ENCODE measurements at regions not wholly inside any gene's neighbourhood (a gene's known extent, or its start where the extent isn't known, plus 50 kb on each side); places are given as distances from the start of the nearest gene placed in this dataset.

DNA sequence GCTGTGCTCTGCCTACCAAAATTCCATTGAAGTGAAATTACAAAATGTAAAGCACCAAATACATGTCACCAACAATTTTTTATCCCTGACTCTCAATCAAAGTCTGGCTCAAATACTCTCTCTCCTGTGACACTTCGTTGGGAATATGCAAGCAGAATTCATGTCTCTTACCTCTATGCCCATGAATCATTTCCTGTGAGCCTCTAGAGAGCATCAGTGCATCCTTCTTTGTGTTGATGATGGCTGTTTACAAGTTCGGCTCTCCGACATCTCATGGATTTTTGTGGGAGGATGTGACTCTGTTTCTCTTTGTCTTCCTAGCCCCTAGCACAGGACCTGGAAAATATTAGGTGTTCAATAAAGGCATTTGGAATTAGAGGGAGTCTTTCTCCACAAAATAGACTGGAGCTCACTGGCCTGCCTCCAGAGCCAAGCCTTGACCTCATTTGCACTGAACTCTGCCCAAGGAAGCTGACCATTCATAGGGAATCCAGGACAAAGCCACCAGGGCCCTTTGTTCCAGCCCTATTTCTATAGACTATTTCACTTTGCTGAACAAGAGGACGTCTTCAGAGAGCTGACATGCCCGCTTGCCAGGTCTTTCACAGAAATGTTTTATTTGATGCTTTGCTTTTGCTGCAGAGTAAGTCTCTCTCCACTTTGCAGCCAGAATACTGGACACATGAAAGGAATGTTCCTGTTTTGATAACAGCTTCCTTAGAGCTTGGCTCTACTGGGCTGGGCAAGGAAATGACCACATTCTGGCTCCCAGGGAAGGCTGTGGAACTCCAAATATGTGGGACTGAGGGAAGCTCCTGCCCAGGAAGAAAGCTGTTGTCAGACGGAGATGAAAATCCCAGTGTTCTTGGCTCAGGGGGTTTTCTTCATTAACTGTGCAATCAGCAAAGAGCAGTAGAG lies 194.5 kb upstream of the CDYL start:
- TF ChIP-seq, protein P1, sequence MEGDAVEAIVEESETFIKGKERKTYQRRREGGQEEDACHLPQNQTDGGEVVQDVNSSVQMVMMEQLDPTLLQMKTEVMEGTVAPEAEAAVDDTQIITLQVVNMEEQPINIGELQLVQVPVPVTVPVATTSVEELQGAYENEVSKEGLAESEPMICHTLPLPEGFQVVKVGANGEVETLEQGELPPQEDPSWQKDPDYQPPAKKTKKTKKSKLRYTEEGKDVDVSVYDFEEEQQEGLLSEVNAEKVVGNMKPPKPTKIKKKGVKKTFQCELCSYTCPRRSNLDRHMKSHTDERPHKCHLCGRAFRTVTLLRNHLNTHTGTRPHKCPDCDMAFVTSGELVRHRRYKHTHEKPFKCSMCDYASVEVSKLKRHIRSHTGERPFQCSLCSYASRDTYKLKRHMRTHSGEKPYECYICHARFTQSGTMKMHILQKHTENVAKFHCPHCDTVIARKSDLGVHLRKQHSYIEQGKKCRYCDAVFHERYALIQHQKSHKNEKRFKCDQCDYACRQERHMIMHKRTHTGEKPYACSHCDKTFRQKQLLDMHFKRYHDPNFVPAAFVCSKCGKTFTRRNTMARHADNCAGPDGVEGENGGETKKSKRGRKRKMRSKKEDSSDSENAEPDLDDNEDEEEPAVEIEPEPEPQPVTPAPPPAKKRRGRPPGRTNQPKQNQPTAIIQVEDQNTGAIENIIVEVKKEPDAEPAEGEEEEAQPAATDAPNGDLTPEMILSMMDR (IDR thresholded peaks at IDR 0.05; ENCODE audit: low read depth, low read length) = no peak
- ChIA-PET POLR2A (interaction anchor here (1.4 kb wide), 1 partner anchor 8 kb away, joined by 5 read pairs; no protein-coding TSS in a partner anchor), CTCF (no interaction called here)
- H3K27ac ChIP-seq (ENCODE audit: low read depth, low read length) = peak overlapping the region; percentile 90
- H3K9me3 ChIP-seq (ENCODE audit: control insufficient read depth, insufficient read depth, low read length) = peaks cover 5% of the 10 kb centered on the region; the same call in 1 of the 2 replicates
- H3K4me3 ChIP-seq (ENCODE audit: low read depth, low read length) = no peak overlapping the region
- no peaks in the 10 kb centered on the region for H3K27me3 ChIP-seq (ENCODE audit: control insufficient read depth, insufficient read depth, low read length)
- peak; percentile 87 for DNase-seq (ENCODE audit: low read depth, low spot score)

DNA sequence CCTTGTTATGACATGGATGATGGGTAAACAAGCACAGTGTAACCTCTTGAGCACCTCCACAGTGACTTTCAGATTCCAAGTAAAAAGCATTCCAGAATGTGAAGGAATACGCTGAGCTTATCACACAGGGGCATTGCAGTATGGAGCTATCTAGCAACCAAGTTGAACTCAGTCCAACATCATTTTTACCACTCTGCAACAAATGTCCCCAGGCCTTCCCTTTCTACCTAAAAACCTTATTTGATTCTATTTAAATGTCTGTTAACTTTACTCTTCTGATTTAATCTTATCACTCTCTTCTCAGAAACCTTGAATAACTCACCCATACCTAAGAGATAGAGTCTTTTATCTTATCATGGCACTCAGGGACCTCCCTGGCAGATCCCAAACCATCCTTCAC lies 195.8 kb upstream of the CDYL start:
- Histone ChIP-seq H3K4me3 (ENCODE audit: low read depth, low read length) (no peak overlapping the region), H3K9me3 (ENCODE audit: control insufficient read depth, insufficient read depth, low read length) (peaks cover 5% of the 10 kb centered on the region; the same call in 1 of the 2 replicates), H3K27ac (ENCODE audit: low read depth, low read length) (no peak overlapping the region), H3K27me3 (ENCODE audit: control insufficient read depth, insufficient read depth, low read length) (no peaks in the 10 kb centered on the region)
- ChIA-PET POLR2A (no interaction called here), CTCF (no interaction called here)
- TF ChIP-seq, protein P1 (IDR thresholded peaks at IDR 0.05; ENCODE audit: low read depth, low read length) = no peak
- no peak for DNase-seq (ENCODE audit: low read depth, low spot score)

GRCh38 chr6:4577406-4577805 lies 198.8 kb upstream of the CDYL start:
- DNase-seq (ENCODE audit: low read depth, low spot score) = peak; percentile 97
- ChIA-PET POLR2A (no interaction called here), CTCF (no interaction called here)
- H3K4me3 ChIP-seq (ENCODE audit: low read depth, low read length) = no peak overlapping the region
- H3K27ac ChIP-seq (ENCODE audit: low read depth, low read length) = peak overlapping the region; percentile 81
- H3K27me3 ChIP-seq (ENCODE audit: control insufficient read depth, insufficient read depth, low read length) = no peaks in the 10 kb centered on the region
- H3K9me3 ChIP-seq (ENCODE audit: control insufficient read depth, insufficient read depth, low read length) = peaks cover 5% of the 10 kb centered on the region; the same call in 1 of the 2 replicates
- TF ChIP-seq, protein P1 (IDR thresholded peaks at IDR 0.05; ENCODE audit: low read depth, low read length) = no peak

DNA sequence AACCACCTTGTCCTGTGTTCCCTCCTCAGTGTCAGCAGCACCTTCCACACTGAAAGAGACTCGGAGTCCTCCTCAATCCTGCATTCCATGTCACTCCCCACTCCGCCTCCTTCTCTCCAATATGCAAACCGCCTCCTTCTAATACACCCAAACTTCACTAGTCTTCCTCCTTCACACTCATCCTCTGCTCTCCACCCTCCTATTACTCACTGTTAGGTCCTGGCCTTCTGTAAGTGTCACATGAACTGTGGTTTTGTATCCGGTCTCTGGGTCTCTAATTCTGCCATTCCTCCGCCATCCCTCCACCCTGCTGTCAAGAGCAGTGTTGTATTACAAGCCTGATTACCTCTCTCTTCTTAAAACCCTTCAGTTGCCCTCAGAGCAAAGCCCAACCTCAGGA lies 200.5 kb upstream of the CDYL start:
- Histone ChIP-seq H3K27me3 (ENCODE audit: control insufficient read depth, insufficient read depth, low read length) (no peaks in the 10 kb centered on the region), H3K9me3 (ENCODE audit: control insufficient read depth, insufficient read depth, low read length) (peaks cover 3% of the 10 kb centered on the region; the same call in 1 of the 2 replicates), H3K27ac (ENCODE audit: low read depth, low read length) (no peak overlapping the region), H3K4me3 (ENCODE audit: low read depth, low read length) (no peak overlapping the region)
- CTCF ChIA-PET = no interaction called here
- DNase-seq (ENCODE audit: low read depth, low spot score) = no peak
- POLR2A ChIA-PET = no interaction called here
- TF ChIP-seq, protein P1 (IDR thresholded peaks at IDR 0.05; ENCODE audit: low read depth, low read length) = no peak

GRCh38 chr6:4574007-4574406 lies 202.2 kb upstream of the CDYL start:
- POLR2A ChIA-PET = interaction anchor here (1.0 kb wide), 1 partner anchor 8 kb away, joined by 5 read pairs; no protein-coding TSS in a partner anchor
- no peak overlapping the region for H3K27ac ChIP-seq (ENCODE audit: low read depth, low read length)

More at GRCh38 chr6:4574007-4574406, 202.2 kb upstream of the CDYL start:
- CTCF ChIA-PET = no interaction called here
- peaks cover 11% of the 10 kb centered on the region; the same call in 1 of the 2 replicates for H3K9me3 ChIP-seq (ENCODE audit: control insufficient read depth, insufficient read depth, low read length)
- DNase-seq (ENCODE audit: low read depth, low spot score) = peak; percentile 66
- no peak overlapping the region for H3K4me3 ChIP-seq (ENCODE audit: low read depth, low read length)
- TF ChIP-seq, protein P1 (IDR thresholded peaks at IDR 0.05; ENCODE audit: low read depth, low read length) = no peak
- no peaks in the 10 kb centered on the region for H3K27me3 ChIP-seq (ENCODE audit: control insufficient read depth, insufficient read depth, low read length)
